HCT116 (cell line): ENCODE measurements at regions not wholly inside any gene's neighbourhood (a gene's known extent, or its start where the extent isn't known, plus 50 kb on each side); places are given as distances from the start of the nearest gene placed in this dataset.

ENCODE experiments used
- ATF3 ChIP-seq: IDR thresholded peaks from 2 replicates; pipeline ENCODE4 v1.6.1; 2012
- CEBPB ChIP-seq: IDR thresholded peaks from 2 replicates; pipeline ENCODE4 v1.6.1; 2012; ENCODE audit warnings: low read depth
- CTCF ChIP-seq, 3 experiments: fragments of 200-600 bp in 1 of 3; sonication (generic) in 1 of 3; IDR thresholded peaks in 2 of 3; conservative IDR thresholded peaks in 1 of 3; 2 replicates each; pipeline ENCODE4 v1.5.1; 2012 to 2017; ENCODE audit warnings: low read depth in 2 of 3, low read length in 2 of 3, antibody characterized with exemption in 1 of 3, borderline replicate concordance in 1 of 3, control low read depth in 1 of 3, mild to moderate bottlenecking in 1 of 3, mixed read lengths in 1 of 3, mixed run types in 1 of 3, moderate library complexity in 1 of 3; ENCODE audit not compliant: insufficient read depth in 1 of 3
- POLR2AphosphoS5 ChIP-seq: IDR thresholded peaks from 2 replicates; pipeline ENCODE4 v1.6.1; 2011; ENCODE audit warnings: mild to moderate bottlenecking, low read depth, low read length, moderate library complexity

GRCh38 chr4:138852681-138853080, 162.9 kb upstream of the NOCT start:
- TF ChIP-seq POLR2AphosphoS5, result no peak
- TF ChIP-seq CTCF (IDR thresholded peaks at IDR 0.05 in 2 of 3, conservative IDR thresholded peaks at IDR 0.05 in 1 of 3; ENCODE audit: borderline replicate concordance in 1 of 3, insufficient read depth in 1 of 3, low read depth in 2 of 3, low read length in 2 of 3), result no peak
- TF ChIP-seq CEBPB, result no peak
- TF ChIP-seq ATF3, result no peak
